ENCODE measurements at regions not wholly inside any gene's neighbourhood (a gene's known extent, or its start where the extent isn't known, plus 50 kb on each side); places are given as distances from the start of the nearest gene placed in this dataset.

- Histone ChIP-seq H3K4me3 (ENCODE audit: low read depth in 2 of 2, low read length in 2 of 2) (no peak overlapping the region), H3K27me3 (ENCODE audit: control insufficient read depth, insufficient read depth, low read length) (no peaks in the 10 kb centered on the region), H3K9me3 (ENCODE audit: control insufficient read depth, insufficient read depth, low read depth, low read length) (no peaks in the 10 kb centered on the region), H3K36me3 (ENCODE audit: control insufficient read depth, insufficient read depth, low read length) (no peaks in the 10 kb centered on the region), H3K27ac (ENCODE audit: low read length) (no peak overlapping the region), H3K4me1 (ENCODE audit: control insufficient read depth, insufficient read depth, low read length) (no peaks in the 10 kb centered on the region)
- ATAC-seq (no peak), DNase-seq (ENCODE audit: low read depth, low spot score) (no peak)
- intact Hi-C loops (cut with micrococcal nuclease; ENCODE audit: unreplicated experiment): no loop called here
- in situ Hi-C loops (cut with HindIII; ENCODE audit: low pct_unique_long_range_greater_than_20kb, low sequenced_read_pairs): no loop called here
- CTCF ChIA-PET: no interaction called here
- BruUV-seq (replicated peaks): no TSS peak
- TF ChIP-seq TCF7L2 (IDR thresholded peaks at IDR 0.05; ENCODE audit: low read depth, low read length): no peak
- no peak for TF ChIP-seq SIN3A (IDR thresholded peaks at IDR 0.05; ENCODE audit: borderline replicate concordance, insufficient read depth, low read depth, low read length)
- TF ChIP-seq CTCF (IDR thresholded peaks at IDR 0.05): no peak
- TF ChIP-seq POLR2AphosphoS5 (IDR thresholded peaks at IDR 0.05; ENCODE audit: low read depth, low read length): no peak
- TF ChIP-seq REST (IDR thresholded peaks at IDR 0.05; ENCODE audit: insufficient read depth in 1 of 2, low read depth in 2 of 2, low read length in 1 of 2): no peak
- POLR2A ChIA-PET: no interaction called here
Observed at GRCh38 chrX:13168269-13168668, 123.8 kb upstream of the FAM9C start.

GRCh38 chrX:13167481-13168231 is 123.2 kb upstream of the FAM9C start:
- Histone ChIP-seq H3K4me3 (ENCODE audit: low read depth in 2 of 2, low read length in 2 of 2) (no peak overlapping the region), H3K4me1 (ENCODE audit: control insufficient read depth, insufficient read depth, low read length) (no peaks in the 10 kb centered on the region), H3K9me3 (ENCODE audit: control insufficient read depth, insufficient read depth, low read depth, low read length) (no peaks in the 10 kb centered on the region), H3K27me3 (ENCODE audit: control insufficient read depth, insufficient read depth, low read length) (no peaks in the 10 kb centered on the region), H3K36me3 (ENCODE audit: control insufficient read depth, insufficient read depth, low read length) (no peaks in the 10 kb centered on the region), H3K27ac (ENCODE audit: low read length) (no peak overlapping the region)
- BruUV-seq (replicated peaks): no TSS peak
- TF ChIP-seq TCF7L2 (IDR thresholded peaks at IDR 0.05; ENCODE audit: low read depth, low read length): no peak
- no peak for TF ChIP-seq REST (IDR thresholded peaks at IDR 0.05; ENCODE audit: insufficient read depth in 1 of 2, low read depth in 2 of 2, low read length in 1 of 2)
- no peak for TF ChIP-seq SIN3A (IDR thresholded peaks at IDR 0.05; ENCODE audit: borderline replicate concordance, insufficient read depth, low read depth, low read length)
- TF ChIP-seq POLR2AphosphoS5 (IDR thresholded peaks at IDR 0.05; ENCODE audit: low read depth, low read length): no peak
- no peak for TF ChIP-seq CTCF (IDR thresholded peaks at IDR 0.05)
- ChIA-PET POLR2A (no interaction called here), CTCF (no interaction called here)
- no peak for DNase-seq (ENCODE audit: low read depth, low spot score)
- no peak for ATAC-seq
- intact Hi-C loops (cut with micrococcal nuclease; ENCODE audit: unreplicated experiment): no loop called here
- in situ Hi-C loops (cut with HindIII; ENCODE audit: low pct_unique_long_range_greater_than_20kb, low sequenced_read_pairs): no loop called here
